ENCODE measurements at regions not wholly inside any gene's neighbourhood (a gene's known extent, or its start where the extent isn't known, plus 50 kb on each side); places are given as distances from the start of the nearest gene placed in this dataset.

GRCh38 chrX:116226665-116227484, 56.3 kb downstream of the AGTR2 start:
- Histone ChIP-seq H3K4me3 (no peak overlapping the region), H3K27ac (no peak overlapping the region), H3K4me1 (no peaks in the 10 kb centered on the region), H3K27me3 (peaks cover 0 to 11% of the 10 kb centered on the region in 2 donors), H3K9me3 (no peaks in the 10 kb centered on the region), H3K36me3 (no peaks in the 10 kb centered on the region)
- TF ChIP-seq POLR2AphosphoS5 (IDR thresholded peaks at IDR 0.05): no peak
- TF ChIP-seq POLR2A (IDR thresholded peaks at IDR 0.05): no peak
- TF ChIP-seq, protein P1, sequence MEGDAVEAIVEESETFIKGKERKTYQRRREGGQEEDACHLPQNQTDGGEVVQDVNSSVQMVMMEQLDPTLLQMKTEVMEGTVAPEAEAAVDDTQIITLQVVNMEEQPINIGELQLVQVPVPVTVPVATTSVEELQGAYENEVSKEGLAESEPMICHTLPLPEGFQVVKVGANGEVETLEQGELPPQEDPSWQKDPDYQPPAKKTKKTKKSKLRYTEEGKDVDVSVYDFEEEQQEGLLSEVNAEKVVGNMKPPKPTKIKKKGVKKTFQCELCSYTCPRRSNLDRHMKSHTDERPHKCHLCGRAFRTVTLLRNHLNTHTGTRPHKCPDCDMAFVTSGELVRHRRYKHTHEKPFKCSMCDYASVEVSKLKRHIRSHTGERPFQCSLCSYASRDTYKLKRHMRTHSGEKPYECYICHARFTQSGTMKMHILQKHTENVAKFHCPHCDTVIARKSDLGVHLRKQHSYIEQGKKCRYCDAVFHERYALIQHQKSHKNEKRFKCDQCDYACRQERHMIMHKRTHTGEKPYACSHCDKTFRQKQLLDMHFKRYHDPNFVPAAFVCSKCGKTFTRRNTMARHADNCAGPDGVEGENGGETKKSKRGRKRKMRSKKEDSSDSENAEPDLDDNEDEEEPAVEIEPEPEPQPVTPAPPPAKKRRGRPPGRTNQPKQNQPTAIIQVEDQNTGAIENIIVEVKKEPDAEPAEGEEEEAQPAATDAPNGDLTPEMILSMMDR (IDR thresholded peaks at IDR 0.05): no peak
- DNase-seq (ENCODE audit: low spot score in 2 of 2): no peak
- intact Hi-C loops (cut with DNase I; ENCODE audit: low total_unique reads): no loop called here

DNA sequence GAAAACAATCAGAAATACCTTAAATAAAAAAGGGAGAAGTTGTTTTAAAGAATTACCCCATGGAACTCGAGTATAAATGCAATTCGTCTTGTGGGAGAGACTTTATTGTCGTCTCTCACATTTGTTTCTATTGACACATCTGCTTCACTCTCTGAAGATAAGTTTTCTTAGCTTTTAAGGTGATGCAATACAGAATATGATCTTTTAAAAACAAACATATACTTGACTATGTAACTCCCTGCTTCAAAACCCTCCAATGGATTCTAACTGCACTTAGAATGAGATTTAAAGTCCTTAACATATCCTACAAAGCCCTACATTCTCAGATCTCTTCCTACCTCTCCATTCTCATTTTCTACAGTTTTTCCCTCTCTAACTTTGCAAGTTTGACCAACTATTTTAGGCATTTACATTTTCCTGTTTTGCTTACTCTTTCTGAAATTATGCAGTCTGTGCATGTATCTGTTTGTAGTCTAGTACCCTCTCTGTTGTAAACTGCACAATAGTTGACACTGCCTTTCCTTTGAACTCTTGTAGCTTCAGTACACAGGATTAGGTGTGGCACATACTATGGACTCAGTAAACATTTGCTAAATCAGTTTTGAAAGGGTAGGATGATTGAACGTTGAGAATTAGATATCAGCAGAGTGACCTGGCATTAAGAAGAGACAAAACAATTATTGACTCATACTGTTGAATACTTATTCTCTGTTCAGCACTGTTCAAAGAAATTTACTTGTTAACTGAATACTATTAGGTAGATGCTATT, 59.8 kb downstream of the AGTR2 start:
- Histone ChIP-seq H3K27ac (no peak overlapping the region), H3K4me1 (no peaks in the 10 kb centered on the region), H3K4me3 (no peak overlapping the region), H3K27me3 (peaks cover 0 to 6% of the 10 kb centered on the region in 2 donors), H3K9me3 (no peaks in the 10 kb centered on the region), H3K36me3 (no peaks in the 10 kb centered on the region)
- DNase-seq (ENCODE audit: low spot score in 2 of 2): no peak
- no peak for TF ChIP-seq POLR2A (IDR thresholded peaks at IDR 0.05)
- TF ChIP-seq POLR2AphosphoS5 (IDR thresholded peaks at IDR 0.05): no peak
- intact Hi-C loops (cut with DNase I; ENCODE audit: low total_unique reads): no loop called here

GRCh38 chrX:116232833-116233232, 62.3 kb downstream of the AGTR2 start:
- Histone ChIP-seq H3K4me3 (no peak overlapping the region), H3K9me3 (no peaks in the 10 kb centered on the region), H3K36me3 (no peaks in the 10 kb centered on the region), H3K27ac (no peak overlapping the region), H3K27me3 (peaks cover 0 to 6% of the 10 kb centered on the region in 2 donors), H3K4me1 (no peaks in the 10 kb centered on the region)
- intact Hi-C loops (cut with DNase I; ENCODE audit: low total_unique reads): no loop called here
- DNase-seq (ENCODE audit: low spot score in 2 of 2): no peak
- TF ChIP-seq, protein P1 (IDR thresholded peaks at IDR 0.05): no peak
- TF ChIP-seq POLR2A (IDR thresholded peaks at IDR 0.05) (no peak), POLR2AphosphoS5 (IDR thresholded peaks at IDR 0.05) (no peak)

GRCh38 chrX:116236666-116237065, 66.1 kb downstream of the AGTR2 start:
- no peak for TF ChIP-seq POLR2A (IDR thresholded peaks at IDR 0.05)
- TF ChIP-seq POLR2AphosphoS5 (IDR thresholded peaks at IDR 0.05): no peak
- TF ChIP-seq, protein P1 (IDR thresholded peaks at IDR 0.05): no peak
- no peak overlapping the region for H3K27ac ChIP-seq
- no peaks in the 10 kb centered on the region for H3K9me3 ChIP-seq
- H3K36me3 ChIP-seq: no peaks in the 10 kb centered on the region
- H3K4me1 ChIP-seq: no peaks in the 10 kb centered on the region
- no peak for DNase-seq (ENCODE audit: low spot score in 2 of 2)
- peaks cover 0 to 4% of the 10 kb centered on the region in 2 donors for H3K27me3 ChIP-seq
- intact Hi-C loops (cut with DNase I; ENCODE audit: low total_unique reads): no loop called here
- no peak overlapping the region for H3K4me3 ChIP-seq

GRCh38 chrX:116238093-116238492, 67.5 kb downstream of the AGTR2 start:
- Histone ChIP-seq H3K4me3 (no peak overlapping the region), H3K27ac (peak overlapping the region; percentile 5 to 75), H3K27me3 (no peaks in the 10 kb centered on the region), H3K36me3 (no peaks in the 10 kb centered on the region), H3K4me1 (no peaks in the 10 kb centered on the region), H3K9me3 (no peaks in the 10 kb centered on the region)
- no peak for DNase-seq (ENCODE audit: low spot score in 2 of 2)
- TF ChIP-seq POLR2AphosphoS5 (IDR thresholded peaks at IDR 0.05) (no peak), POLR2A (IDR thresholded peaks at IDR 0.05) (no peak)
- TF ChIP-seq, protein P1 (IDR thresholded peaks at IDR 0.05): no peak
- intact Hi-C loops (cut with DNase I; ENCODE audit: low total_unique reads): no loop called here
